Stimulated activated CD4-positive, alpha-beta T cell treated with anti-CD3 and anti-CD28 coated beads, Interleukin-15, amount 100 ng/mL, for 1 hour (primary cell): ENCODE measurements at regions not wholly inside any gene's neighbourhood (a gene's known extent, or its start where the extent isn't known, plus 50 kb on each side); places are given as distances from the start of the nearest gene placed in this dataset.
"Not testable (repeated sequence)": the region's sequence is repeated elsewhere in the genome, so short reads cannot be mapped to it uniquely, and the experiment has no call there.

Experiments used
- DNase-seq, 2 donors: peaks; one replicate each; pipeline ENCODE4 v3.0.0-alpha.2; 2020; ENCODE audit warnings: low read depth in 1 of 2, low spot score in 1 of 2

DNA sequence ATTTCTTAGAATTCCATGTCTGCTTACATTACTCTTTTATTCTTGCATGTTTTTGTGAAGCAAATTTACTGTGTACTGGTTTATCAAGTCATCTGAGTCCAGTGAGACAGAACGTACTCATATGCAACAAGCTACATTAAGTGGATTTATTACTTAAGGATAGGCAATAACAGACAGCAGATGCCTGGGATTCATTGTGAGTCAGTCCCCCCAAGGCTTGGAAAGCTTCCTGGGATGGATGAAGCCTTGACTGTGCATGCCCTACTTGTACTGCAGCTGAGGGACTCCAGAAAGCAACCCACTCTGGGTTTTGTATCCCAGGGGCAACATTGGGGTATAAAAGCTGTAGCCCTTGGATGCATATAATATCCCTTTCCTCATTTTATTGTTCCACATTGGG, 113.4 kb upstream of the RAB18 start:
- DNase-seq: no peak

DNA sequence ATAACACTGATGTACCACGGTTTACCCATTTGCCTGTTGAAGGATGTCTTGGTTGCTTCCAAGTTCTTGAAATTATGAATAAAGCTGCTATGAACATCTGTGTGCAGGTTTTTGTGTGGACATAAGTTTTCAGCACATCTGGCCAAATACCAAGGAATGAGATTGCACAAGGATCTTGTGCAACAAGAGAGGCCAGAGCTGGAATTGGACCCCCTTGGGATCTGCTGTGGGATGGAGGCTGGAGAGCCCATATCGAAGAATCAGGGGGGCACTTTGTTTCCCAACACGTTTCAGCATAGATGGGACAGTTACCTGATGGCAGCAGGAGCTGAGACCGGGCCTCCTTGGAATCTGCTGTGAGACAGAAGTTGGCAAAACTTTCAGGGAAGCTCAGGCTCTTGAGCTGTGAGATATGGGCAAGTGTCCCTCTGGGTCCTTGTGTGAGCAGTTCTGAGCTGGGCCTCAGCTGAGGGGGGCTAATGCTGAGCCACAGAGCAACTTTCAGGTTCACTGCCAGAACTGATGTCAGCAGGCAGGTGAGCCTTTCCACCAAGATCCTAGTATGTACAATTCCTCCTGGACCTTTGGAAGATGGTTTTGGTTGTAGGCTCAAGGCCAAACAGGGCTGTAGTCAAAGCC, 115.2 kb upstream of the RAB18 start:
- no peak for DNase-seq

DNA sequence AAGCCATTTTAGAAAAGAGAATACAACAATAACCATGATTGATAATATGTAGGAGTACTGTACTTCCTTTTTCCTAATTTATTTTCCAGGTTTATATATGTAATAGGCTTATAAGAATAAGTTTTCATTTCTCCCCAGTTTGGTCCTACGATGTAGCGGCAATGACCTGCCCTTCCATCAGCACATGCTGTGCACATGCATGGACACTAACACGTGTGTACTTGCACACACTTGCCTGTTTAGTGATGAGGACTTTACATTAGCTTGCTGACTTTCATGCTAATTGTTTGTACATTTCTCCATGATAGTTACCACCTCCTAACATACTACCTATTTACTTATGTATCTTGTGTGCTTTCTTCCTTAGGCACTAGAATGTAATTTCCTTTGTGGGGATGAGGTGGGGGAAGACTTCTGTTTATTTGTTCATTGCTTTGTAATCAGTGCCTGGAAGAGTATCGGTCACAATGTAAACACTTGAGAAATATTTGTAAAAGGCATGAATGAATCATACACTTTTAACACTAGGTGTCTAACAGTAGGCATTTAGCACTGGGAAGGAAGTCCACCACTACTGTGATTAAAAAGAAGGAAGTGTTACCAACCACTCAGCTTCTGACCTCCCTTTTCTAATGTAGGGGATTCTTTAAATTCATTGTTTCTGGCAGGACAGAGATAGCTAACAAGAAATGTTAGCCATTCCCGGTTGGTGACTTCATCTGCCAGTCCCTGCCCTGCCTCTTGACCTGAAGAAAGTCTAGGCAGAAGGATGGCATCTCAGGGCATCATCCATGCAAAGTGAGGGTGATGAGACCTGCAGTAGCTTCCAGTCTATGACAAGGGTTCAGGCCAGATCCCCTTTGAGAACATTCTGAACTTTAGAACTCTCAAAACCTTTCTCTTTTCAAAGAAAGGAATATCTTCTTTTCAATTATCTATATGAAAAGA, 120.2 kb upstream of the RAB18 start:
- no peak for DNase-seq

DNA sequence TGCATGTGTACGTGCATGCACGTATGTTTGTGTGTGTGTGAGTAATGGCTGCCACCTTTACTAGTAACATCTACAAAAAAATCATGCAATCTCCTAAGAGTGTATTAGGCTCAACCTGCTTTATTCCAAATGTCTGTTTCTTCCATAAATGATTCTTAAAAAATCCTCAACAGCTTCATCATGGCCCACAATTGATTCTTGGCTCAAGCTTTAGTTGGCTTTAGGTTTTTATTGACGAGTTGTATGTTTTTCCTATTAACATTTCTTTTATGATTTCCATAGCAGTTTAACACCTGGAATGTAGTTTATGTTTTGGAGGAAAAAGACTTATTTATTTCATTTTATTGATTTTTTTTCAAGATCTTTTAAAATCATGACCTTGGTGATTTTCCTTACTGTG, 121.9 kb upstream of the RAB18 start:
- DNase-seq: no peak

DNA sequence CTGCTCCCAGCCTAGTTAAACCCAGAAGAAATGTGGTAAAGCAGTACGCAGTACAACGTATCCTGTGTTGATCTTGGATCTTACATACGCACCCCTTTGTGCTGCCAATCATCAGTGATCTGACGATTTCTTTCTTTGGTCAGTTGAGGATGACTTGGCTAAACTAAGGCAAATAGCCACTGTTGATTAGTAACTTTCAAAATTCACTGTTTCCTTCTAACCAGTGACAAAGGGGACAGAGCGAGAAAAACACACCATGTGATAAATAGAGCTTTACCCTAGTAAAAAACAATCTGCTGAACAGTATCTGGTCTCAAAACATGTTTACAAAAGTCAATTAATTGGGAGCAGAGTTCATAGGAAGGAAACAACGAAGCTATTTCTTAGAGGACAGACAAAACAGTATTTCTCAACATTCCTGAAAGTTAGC, 123.2 kb upstream of the RAB18 start:
- no peak for DNase-seq

DNA sequence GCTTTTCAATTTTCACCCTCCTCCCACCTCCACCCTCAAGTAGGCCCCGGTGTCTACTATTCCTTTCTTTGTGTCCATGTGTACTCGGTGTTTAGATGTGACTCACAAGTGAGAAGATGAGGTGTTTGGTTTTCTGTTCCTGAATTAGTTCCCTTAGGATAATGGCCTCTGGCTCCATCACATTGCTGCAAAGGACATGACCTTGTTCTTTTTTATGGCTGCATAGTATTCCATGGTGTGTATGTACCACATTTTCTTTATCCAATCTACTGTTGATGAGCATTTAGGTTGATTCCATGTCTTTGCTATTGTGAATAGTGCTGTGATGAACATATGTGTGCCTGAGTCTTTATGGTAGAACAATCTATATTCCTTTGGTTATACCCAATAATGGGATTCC, 125.1 kb upstream of the RAB18 start:
- not testable (repeated sequence) for DNase-seq

DNA sequence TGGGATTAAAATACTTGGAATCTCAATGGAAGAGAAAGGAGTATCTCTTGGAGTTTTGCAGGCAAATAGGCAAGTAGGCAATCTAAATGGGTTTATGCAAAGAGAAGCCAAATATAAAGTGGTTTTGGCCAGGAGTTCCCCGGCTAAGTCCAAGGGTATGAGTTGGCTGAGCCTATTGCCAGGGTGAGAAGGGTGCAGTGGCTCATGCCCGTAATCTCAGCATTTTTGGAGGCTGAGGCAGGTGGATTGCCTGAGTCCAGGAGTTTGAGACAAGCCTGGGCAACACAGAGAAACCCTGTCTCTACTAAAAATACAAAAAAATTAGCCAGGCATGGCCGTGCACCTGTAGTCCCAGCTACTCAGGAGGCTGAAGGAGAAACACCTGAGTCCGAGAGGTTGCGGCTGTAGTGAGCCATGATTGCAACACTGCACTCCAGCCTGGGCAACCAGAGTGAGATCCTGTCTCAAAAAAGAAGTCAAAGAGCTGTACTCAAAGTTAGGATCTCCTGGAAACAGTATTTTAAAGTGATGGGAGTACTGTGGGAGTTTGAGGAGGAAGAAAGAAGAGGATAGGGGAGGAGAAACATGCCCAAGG, 130.4 kb upstream of the RAB18 start:
- DNase-seq: no peak

DNA sequence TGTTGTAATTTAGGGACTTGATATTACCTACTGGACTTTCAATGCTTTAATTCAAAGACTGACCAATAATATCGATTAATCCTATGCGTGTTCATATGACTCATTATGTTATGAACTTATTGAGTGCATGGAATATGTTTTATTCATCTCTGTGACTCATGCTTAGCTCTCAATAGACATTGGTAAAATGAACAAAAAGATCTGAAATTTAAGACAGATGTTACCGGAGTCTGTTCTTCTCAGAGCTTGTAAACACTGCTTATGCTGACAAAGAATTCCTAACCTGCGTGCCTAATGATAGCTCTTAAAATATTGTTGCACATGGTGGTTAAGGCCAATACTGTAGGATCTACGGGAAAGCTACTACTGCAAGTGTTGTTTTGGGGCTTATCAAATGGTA, 131.5 kb upstream of the ACBD5 start:
- no peak for DNase-seq

DNA sequence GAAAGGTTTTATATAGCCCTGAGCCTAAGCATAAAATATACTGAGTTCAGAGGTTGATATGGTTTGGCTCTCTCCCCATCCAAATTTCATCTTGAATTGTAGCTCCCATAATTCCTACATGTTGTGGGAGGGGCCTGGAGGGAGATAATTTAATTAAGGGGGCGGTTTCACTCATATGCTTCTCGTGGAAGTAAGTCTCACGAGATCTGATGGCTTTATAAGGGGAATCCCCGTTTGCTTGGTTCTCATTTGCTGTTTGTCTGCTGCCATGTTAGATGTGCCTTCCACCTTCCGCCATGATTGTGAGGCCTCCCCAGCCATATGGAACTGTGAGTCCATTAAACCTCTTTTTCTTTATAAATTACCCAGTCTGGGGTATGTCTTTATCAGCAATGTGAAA, 130.8 kb upstream of the ACBD5 start:
- DNase-seq: not testable (repeated sequence)

DNA sequence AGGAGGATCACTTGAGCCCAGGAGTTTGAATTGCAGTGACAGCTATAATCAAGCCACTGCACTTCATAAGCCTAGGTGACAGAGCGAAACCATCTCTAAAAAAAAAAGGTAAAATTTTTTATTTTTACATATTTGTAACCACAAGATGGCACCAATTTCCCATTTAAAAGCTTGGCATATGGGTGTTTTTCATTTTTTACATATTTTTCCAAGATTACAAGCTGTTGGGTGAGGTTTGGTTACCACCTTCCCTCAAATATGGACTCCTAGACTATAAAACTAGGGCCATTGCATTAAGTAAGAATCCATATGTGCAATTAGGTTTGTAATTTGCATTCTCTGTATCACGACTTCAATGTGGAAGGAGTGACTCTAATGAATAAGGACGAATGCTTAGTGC, 129.3 kb upstream of the ACBD5 start:
- no peak for DNase-seq

DNA sequence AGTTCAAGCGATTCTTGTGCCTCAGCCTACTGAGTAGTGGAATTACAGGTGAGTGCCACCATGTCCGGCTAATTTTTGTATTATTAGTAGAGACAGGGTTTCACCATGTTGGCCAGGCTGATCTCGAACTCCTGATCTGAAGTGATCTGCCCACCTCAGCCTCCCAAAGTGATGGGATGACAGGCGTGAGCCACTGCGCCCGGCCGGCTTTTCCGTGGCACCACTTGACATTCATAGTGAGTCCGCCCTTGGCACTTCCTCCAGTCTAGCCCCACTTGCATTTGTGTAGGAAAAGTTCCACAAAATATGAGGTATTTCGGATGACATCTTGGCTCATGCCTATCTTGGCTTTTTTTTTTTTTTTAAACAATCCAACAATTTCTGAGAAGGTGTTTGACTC, 128.1 kb upstream of the ACBD5 start:
- no peak for DNase-seq

DNA sequence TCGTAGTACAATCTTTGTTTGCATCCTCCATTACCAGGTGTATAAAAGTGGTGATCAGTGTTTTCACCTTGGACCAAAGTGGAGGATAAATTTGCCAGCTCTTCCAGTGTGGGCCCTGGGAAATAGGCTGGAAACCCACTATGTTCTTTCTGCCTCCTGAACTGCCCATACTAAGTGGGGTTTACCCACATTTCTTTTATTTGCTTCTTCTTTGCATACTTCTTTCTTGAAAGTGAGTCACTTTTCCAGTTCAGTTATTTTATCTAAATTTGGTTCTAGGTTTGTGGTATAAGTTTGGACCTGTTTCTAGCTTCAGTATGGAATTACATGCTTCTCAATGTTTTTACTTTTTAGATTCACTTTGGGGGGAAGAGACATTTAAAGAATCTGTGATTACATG, 126.2 kb upstream of the ACBD5 start:
- no peak for DNase-seq

DNA sequence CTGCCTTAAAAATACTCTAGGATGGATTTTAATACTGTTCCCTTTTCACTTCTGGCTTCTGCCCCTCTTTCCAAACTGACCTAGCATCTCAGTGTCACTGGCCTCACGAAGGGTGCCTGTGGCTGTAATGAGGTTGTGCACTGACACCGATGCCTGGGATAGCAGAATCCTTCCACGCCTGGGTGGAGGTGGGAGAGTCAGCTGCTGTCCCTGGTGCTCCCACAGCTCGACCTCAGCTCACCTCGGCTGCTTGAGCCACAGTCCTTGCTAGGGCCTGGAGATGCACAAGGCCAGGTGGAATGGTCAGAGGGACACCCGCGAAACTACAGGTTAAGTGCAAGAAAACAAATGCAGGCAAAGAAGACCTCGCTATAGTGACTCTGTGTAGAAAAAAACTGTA, 123.4 kb upstream of the ACBD5 start:
- DNase-seq: no peak

DNA sequence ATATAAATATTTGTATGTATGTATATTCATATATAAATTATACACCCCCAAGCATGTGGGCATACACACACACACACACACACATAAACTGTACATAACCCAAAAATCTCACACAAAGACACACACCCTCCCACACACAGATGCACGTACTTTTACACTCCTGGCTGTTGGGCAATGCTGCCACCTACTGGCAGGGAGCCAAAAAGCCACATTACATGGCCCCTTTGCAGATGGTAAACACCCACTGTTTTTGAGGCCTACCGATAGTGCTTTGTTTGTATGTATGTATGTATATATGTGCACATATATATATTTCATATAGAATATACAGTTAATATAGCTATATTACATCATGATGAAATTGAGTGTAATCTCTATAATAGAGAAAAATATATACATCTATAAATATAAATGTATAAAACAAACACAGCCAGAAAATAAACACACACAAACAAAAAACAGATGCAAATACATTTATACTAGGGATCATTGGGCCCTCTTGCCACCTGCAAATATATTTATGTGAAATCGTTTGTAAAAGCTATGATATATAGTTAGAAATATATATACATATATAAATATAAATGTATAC, 120.1 kb upstream of the ACBD5 start:
- DNase-seq: peak; percentile 61 to 71

DNA sequence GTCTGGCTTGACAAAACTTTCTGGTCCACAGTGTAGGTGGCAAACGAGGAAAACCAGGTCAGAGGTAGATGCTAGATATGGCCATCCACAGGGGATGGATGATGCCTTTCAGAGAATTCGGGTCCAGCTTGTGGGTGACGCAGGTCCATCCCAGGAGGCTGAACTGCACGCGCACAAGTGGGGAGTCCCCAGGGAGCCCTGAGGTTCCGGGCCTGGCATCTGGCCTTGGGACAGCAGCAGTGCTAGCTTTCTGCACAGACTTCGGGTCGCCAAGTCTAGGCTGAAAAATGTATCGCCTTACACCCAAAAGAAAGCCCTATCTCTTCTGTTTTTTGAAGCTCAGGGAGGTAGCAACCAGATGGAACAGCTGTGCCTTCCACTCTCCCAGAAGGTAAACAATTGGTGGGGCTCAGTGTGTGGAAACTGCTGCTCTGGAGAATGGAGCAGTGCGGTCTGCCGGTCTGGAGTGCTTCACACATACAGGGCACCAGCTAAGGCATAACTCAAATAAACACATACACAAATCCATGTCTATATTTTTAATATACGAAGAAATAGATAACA, 119.3 kb upstream of the ACBD5 start:
- no peak for DNase-seq

DNA sequence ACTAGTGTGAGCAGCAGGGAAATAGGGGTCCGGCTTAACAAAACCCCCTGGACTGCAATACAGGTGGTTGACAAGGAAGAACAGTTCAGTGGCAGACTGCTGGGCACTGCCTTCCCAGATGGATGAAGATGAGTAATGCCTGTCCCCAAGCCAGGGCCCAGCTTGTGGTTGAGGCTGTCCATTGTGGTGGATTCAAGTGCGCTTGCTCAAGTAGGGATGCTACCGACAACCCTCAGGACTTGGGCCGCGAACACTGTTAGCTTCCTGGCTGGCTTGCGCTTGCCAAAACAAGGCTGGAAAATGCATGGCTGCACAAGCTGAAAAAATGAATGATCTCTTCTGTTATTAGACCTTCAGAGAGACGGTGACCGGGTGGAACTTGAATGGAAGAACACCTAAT, 116.1 kb upstream of the ACBD5 start:
- DNase-seq: no peak

DNA sequence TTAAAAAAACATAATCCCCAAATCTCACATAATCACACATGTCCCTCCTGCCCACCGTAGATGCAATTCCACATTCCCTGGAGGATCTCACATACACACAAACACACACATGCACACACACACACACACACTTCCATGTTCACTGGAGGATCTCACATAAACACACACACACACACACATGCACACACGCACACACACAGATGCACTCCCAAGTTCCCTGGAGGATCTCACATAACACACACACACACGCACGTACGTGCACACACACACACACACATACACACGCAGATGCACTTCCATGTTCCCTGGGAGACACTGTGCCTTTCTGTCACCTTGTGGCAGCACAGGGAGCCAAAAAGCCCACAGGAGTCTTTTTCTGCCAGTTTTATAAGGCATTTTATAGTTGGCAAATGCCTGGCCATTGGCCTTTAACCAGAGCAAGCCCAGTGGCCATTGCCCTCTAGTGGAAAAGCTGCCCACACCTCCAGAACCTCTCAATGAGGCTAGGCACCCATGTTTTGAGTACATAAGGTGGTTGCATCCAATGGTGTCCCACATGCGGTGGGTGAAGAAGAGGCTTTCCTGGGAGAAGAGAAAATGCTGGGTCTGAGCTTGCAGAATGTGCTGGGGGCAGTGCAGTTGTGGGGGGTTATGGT, 115.4 kb upstream of the ACBD5 start:
- DNase-seq: no peak

DNA sequence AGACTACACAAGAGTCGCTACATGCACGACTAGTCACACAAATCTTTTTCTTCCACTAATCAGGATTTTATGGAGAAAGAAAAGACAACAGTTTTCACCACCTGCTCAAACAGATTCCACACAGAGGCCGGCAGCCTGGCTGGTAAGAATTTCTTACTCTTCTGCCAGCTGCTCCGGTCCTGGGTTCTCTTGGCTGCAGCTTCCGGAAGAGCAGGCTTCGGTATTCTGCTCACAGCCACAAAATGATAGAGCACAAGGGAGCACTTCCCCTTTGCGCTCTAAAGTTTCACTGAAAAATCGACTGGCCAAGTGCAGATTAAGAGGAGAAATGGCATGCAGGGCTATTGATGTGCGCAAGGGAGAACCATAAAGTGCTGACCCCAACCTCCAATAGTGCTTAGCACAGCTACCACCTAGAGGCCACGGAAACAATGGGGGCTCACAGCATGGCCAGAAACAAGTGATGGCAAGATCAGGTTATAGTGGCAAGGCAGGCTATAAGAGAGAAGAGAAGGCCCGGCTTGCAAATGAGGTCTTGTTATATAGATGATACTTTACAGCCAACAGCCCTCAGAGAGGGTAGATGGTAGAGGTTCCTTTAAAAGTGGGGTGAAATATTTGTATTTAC, 114.2 kb upstream of the ACBD5 start:
- DNase-seq: not testable (repeated sequence)

DNA sequence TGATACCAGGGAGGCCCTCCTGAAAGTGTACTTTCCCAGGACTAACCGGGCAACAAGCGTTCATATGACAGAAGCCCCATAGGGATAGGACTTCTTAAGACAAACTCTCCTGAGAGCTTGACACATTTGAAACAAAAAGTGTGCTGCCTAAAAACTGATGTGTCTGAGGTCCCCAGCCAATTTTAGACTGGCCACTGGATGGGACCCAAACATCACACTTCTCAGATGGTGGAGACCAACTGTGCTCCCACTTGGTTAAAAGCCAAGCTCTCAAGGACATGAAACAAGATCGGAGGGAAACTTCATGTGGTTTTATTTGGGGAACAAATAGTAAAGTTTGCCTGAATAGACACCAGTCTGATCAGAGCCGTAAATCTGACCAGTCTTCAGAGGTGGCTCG, 113.5 kb upstream of the ACBD5 start:
- not testable (repeated sequence) for DNase-seq

DNA sequence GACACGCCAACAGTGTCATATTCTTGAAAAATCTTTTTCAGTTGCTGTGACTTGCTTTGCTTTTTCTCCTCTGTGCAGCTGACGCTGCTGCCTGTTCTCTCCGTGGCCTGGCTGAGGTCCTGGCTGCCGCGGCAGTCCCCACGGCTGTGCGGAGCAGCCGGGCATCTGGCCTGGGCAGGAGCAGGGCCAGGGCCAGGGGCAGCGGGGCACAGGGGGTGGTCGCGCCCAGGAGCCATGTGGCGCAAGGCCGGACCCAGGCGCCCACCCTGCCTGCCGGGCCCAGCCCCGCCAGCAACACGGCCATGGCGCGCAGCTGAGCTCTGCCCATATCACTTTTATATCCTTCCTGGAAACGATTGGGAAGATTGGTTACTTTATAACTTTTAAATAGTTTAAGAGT, 109.4 kb upstream of the ACBD5 start:
- no peak for DNase-seq

DNA sequence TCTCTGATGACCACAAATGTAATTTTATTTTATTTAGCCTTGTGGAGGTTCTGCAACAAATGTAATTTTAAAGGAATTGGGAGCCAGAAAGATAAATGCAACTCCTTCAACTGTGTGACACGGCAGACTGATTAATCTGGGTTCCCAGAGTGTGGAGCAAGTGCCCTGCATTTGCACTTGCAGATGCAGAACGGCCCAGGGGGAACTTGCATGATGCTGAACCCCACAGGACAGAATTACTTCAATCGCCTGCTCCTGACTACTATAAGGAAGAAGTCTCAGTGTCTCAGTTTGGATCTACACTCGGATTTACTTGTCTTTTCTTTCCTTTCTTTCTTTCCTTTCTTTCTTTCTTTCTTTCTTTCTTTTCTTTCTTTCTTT, 107.2 kb upstream of the ACBD5 start:
- DNase-seq: not testable (repeated sequence)
